LoVo (cell line): ENCODE measurements at regions not wholly inside any gene's neighbourhood (a gene's known extent, or its start where the extent isn't known, plus 50 kb on each side); places are given as distances from the start of the nearest gene placed in this dataset.

ENCODE experiments used
- DNase-seq: peaks from one replicate; pipeline ENCODE4 v3.0.0-alpha.2; 2016; ENCODE audit warnings: low spot score

DNA sequence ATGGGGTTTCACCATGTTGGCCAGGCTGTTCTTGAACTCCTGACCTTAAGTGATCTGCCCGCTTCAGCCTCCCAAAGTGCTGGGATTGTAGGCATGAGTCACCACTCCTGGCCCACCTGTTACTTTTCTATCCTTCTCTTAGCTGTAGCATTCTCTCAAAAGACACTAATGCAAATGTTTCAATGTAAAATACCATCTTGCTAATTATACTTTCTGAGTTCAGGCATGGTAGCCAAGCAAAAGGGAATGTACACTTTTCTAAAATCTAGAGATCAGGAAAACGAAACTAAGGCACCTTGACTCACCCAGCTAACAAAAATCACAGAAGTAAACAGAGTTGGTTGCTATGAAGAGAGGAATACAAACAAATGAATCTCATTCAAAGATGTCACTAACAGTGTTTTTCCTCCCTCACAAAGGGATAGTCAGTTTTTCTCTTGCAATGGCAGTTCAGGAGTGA lies 401.0 kb upstream of the NRP1 start:
- no peak for DNase-seq

DNA sequence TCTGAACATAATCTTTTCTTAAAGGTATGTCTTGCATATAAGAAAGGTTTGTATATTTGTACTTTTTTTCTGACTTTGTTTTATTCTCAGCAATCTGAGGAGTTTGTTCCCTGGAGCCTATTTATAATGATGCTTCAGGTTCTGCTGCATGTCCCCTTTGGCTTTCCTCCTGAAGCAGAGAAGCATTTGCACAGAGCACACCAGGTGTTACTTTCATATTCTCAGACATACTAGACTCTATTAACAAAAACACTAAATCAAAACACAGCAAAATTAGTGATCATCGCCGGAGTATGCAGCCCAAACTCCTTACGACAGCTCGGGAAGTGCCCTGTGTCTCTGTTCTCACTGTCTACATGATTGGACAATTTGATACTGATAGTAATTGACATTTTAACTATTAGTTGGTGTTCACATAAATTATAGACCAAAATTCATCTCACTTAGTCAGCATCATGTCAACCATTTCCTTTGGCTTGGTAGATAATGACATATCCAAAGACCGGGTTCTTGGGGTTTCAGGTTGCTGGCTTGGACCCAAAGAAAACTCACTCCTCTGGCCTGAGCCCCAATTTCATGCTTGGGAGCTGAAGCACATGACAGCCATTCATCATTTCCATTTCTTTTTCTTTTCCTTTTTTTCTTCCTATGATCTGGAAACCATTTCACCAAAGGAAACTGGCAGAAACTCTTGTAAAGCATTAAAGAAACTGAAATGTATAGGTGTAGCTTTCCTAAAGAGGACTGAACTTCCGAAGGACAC lies 400.1 kb upstream of the NRP1 start:
- DNase-seq = no peak

DNA sequence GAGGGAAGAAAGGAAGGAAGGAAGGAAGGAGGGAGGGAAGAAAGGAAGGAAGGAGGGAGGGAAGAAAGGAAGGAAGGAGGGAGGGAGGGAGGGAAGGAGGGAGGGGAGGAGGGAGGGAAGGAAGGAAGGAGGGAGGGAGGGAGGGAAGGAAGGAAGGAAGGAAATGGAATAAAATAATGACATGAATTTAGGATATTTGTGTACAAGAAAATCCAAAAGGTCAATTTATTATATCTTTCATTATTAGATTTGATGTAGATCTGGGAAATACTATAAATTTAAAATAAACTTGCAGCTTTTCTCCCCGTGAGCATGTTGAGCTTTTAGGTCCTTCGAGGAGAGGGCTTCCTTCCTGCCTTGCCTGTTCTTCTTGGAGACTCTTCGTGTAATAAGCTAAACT lies 398.6 kb upstream of the NRP1 start:
- DNase-seq = no peak

DNA sequence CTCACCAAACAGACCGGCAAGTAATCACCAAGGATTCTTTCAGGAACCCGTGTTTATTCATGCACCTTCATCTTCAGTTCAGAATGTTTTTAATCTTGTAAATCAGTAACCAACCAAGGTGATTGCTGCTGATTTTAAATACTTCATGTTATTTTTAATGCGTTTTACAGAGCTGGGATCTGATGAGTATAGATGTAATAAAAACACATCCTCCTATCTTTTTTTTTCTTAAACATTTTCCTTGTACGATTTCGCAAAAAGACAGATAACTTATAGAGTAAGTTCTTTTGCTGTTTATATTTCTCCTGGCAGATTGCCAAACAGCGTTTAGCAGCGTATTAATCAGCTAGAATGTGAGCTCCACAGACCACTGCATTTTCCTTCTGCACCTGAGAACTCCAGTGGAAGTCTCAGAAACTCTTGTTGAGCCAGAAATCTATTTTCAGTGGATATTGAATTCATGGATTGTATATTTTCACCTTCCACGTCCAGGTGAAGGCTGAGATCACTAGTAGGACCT lies 397.8 kb upstream of the NRP1 start:
- no peak for DNase-seq

DNA sequence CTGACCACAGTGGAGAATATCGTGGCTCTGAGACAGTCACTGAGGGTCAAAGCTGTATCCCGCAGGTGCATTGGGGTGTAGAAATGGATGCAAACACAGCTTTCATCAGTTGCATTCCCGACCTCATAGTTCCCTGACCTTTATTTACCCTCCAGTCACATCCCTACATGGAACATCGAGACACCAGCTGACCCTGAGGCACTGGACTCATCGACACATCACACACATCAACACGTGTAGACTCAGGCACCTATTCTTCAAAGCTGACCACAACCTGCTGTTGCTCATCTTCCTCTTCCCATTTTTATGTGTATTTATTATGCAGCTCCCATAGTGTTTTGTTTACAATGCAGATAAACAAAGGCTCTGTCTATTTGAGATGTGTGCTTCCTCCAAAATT lies 396.9 kb upstream of the NRP1 start:
- DNase-seq = no peak

DNA sequence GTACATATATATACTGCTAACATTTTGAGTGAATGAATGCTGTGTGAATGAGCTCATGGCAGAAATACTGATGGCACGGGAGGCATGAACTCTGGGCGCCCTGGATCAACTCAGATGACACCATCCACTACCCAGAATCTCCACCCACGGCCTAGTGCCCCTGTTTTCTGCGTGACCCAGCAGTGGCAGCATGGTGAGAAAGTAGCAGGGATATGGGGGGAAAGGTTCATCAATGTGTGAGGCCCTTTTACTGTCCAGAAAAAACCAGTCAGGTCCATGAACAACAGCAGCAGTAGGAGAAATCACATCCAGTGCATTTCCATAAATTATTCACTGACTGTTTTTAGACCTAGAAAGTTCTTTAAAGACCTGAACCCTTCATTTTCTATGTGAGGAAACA lies 391.0 kb upstream of the NRP1 start:
- no peak for DNase-seq

DNA sequence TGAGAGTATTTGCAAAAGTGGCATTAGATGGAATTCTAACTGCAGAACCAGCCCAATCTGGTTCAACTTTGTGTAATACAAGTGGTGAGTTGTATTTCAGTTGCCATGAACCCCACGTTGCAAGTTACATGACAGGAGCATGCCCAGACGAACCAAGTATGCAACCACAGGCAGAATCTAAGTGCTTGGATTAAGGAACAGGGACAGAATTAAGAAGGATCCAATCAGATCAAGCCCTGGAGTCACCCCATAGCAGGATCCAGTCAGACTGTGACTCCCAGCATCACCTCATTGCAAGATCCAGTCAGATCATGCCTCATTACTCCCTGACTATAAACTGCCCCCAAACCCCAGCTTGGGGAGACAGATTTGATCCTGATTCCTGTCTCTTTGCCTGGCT lies 388.7 kb upstream of the NRP1 start:
- no peak for DNase-seq

DNA sequence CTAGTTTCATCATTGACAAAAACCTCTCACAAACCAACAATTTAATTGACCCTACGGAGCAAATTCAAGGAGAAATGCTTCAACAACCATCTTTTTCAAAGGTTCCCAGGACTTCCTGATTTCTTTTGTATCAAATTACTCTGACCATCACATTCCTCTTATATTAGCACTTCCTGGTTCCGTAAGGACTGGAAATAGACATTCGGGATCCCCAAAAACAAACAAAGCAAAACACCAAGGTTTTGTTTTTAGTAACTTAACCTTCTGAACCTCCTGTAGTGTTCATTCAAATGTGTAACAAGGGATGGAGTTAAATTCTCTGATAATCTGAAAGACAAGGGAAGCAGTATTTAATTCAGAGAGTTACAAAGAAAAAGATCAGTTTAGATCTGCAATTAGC lies 387.6 kb upstream of the NRP1 start:
- no peak for DNase-seq

DNA sequence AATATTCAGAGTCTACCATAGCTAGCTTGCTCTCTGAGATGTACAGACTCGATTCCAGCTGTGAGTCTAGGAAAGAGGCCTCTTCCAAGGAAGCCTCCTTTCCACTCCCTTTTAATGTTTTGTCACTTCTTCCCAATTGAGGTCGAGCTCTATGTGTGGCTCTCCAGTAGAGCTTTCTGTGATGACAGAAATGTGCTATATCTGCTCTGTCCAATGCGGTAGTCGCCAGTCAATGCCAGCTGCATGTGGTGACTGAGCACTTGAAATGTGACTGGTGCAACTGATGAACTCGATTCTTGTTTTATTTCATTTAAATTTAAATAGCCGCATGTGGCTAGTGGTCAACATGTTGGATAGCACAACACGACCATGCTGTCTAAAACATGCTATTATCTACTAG lies 387.0 kb upstream of the NRP1 start:
- DNase-seq = no peak

DNA sequence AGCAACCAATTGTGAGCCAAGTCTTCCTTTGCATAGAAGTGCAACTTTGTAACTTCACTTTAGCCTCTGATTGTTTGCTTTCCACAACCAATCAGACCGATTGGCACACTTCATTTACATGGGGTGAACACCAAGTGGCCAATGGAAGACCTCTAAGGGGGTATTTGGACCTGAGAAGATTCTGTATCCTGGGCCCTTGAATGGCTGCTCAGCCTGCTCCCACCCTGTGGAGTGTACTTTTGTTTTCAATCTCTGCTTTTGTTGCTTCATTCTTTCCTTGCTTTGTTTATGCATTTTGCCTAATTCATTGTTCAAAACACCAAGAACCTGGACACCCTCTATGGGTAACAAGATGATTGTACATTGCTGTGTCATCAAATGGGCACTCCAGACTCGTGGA lies 385.7 kb upstream of the NRP1 start:
- no peak for DNase-seq

DNA sequence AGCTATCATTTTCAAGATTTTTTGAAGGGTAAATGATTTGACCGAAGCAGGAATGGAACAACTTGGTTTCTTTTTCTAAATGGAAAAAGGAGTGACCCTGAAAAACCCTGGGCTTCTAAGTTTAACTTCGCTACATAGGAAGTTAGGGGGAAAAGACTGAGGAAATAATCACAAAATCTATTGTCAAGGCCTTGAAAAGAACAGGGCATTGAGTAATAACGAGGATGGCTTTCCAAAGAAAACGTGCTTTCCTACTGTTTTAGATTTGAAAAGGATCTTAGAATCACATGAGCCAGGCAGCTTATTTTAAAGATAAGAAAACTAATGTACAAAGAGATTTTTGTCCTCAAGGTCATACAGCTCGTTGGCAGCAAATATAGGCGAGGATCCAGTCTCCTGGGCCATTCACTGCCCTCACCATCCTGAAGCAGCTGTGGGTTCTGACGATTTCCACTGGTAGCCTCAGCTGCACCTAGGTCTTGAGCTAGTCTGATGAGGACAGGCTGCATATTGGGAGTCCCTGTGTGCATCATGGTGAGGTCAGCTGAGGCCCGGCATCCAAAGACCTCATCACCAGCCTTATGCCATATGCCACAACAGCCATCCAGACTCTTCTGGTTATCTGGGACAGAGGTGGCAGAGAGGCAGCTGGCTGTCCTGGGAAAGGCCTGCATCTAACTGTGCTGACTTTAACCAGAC lies 384.7 kb upstream of the NRP1 start:
- no peak for DNase-seq

DNA sequence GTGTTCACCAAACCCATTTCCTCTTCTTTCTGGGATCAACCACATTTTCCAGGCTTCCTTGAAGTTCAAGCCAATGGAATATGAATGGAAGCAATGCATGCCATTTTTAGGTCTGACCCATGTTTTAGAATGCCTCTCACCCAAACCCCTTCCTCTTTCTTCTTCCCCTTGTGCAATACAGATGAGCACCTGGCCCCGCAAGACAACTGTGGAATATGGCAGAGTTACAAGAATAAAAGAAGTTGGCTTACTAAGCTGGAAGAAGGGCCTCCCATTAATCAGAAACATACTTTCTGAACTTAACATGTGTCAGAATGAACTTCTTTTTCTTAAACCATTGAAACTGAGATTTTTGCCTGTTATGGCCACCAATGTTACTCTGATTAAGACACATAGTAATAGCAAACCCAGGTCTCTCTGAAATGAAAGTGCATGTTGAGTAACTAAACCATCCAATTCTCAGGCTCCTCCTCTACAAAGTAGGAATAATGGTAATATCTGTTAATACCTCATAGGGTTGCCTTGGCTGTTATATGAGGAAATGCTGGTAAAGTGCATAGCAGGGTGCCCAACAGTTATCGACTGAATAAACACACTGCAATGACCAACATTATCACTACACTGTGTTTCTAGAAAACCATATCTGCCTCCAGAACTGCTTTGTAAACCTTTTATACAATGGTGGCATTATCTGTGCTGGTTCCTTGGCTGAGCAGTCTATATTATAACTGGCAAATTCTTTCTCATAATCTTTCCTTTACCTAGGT lies 382.2 kb upstream of the NRP1 start:
- no peak for DNase-seq

DNA sequence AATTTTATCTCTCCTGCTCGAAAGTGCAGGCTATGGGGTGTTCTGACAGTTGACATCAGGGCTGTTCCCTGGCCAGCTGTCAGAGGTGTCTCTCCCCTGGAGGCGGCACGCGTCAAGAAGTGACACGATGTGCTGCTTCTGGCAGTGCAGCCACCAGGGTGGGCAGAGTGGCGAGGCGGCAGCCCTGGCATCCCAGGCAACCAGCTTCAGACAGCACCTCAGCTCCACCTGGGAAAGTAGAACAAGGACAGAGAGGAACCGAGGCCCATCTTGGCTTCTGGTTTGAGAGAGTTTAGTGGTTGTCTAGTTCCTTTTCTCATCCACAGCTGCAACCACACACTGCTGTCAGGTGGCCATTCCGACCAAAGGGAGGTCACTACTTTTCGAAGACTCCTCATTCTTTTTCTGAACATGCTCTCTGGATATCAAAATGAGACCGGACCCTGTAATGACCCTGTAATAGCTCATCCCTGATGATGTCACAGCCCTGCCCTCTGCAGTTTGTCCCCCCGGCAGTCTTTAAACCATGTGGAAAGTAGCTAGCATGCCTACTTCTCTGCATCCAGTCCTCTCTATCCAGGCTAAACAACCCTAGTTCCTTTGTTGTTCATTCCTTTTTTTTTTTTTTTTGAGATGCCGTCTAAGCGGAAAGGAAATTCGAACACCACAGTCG lies 381.0 kb upstream of the NRP1 start:
- DNase-seq = no peak

DNA sequence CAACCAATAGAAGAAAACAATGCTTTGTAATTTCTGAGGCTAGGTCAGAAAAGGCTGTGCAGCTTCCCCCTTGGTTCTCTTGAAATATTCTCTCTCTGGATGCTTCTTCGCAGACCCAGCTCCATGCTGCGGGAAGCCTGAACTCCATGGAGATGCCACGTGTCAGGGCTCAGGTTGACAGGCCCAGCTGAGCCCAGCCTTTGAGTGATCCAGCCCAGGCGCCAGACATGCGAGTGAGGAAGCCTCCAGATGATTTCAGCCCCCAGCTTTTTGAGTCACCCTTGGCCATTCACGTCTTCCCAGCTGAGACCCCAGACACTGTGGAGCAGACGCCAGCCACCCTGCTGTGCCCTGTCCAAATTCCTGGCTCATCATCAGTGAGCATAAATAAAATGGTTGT lies 378.4 kb upstream of the NRP1 start:
- DNase-seq = no peak

DNA sequence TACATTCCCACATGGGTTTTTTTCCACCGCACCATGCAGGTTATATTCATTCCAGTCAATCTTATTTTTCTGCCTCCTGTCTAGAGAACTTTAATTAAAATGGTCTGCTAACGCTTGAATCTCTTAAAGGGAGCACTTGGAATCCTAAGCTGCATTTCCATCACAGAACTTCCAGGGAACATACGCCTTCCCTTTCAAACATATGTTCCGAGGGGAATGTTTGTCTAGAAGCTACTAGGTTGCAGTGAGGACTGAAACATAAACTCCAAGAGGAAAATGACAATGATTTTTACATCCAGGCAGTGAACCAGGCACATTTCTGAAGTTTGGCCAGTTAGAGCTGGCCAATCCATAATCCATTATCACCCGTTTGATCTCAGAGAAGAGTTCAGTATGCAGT lies 375.5 kb upstream of the NRP1 start:
- no peak for DNase-seq

DNA sequence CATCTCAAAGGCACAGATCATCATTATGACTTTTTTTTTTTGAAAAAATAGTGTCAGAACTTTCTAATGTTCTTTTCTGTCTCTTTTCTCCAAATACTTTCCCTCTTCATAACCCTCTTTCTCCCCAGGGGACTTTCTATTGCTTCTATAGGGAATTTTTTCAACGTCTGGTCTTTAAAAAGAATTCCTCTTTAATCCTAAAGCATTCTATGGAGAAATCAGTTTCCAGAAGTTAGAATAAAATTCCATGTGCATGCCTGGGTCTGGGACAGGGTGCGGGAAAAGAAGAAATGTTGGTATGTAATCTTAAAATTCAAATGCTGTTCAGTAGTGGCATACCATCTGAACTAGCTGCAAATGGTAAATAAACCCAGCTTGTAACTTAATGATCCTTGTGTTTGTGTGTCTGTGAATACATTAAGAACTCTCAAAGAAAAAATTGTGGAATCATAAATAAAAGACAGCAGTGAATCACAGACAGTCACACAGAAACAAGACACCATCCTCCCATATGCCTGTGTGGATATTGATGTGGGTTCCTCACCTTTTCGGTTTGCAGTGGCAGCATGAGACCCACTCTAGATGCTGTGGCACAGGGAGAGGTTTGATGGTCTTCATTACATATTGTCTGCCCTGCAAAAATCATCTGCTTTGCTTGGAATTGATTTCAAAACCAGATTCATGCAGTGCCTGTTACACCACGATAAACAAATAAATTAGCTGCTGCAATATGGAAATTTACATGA lies 374.7 kb upstream of the NRP1 start:
- DNase-seq = no peak

DNA sequence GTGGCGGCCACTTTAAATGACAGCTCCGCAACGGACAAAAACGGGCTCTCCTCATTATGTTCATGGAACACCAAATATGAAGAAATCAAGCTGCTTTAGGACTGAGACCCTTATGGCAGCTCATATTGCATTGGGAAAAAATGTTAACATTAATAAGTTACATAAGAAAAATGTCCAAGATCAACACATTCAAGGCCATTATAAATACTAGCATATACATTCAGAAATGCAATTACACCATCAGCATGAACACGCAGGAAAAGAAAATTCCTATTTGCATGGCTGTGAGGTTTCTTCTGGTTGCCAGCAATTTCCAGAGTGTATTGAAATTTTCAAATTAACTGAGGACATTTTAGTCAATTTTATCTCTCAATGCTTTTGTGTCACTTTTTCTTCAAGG lies 374.1 kb upstream of the NRP1 start:
- DNase-seq = no peak

DNA sequence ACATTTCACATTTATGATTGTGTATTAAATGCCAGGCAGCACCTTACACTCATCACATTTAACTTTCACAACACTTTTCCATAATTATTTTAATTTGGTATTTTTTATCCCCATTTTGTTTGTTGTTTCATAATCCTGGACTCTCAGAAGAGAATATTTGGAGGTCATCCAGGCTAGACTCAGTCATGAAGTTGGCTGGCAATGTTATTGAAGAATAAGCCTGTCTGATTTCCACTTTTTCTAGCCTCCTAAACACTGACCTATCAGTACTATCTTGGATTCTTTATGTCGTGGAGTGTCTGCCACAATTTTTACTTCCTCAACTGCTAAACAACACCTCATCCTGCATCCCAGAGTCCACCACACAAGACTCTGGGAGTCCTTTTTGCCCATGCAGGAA lies 372.3 kb upstream of the NRP1 start:
- no peak for DNase-seq

DNA sequence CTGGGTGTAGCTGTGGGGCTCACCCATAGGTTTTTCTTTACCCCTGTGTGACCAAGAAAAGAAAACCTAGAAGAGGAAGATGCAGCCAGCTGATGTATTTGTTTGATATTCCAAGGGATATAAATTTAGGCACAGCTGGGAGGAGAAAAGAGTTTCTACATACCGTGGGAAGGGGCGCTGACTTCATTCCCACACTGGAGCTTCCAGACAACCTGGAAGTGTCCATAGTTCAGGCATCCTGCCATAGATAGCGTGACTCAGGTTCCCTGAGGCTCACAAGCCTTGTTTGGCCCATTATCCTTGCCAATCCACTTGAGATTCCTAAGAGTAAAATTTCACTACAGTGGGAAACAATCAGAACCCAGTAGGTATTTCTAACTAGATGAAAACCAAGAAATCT lies 371.7 kb upstream of the NRP1 start:
- no peak for DNase-seq

DNA sequence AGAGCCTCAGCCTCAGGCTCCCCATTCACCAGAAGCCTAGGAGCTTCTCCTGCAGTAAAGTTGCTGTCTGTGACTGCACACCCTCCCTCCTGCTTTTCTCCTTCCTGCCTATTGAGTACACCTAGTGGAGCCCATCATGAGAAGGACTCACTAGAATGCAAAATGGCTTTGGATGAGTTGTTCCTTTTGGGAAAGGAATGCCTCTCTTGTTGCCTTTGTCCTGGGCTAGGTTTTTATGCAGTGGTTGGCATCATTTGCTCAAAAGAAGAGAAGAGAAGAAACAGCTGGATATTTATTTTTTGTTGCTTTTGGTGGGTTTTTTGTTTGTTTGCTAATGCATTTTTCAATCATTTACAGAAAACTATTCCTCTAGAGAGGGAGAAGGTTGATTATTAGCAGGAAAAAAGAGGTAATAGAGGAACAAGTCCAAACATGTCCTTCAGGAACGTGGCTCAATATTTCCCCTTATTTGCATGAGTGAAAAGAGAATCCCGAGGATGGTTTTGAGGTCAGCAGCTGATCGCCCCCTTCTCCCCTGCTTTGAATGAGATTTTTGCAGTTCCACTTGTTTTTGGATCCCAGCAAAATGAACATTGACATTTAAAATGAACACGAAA lies 369.9 kb upstream of the NRP1 start:
- no peak for DNase-seq
